ENCODE measurements at regions not wholly inside any gene's neighbourhood (a gene's known extent, or its start where the extent isn't known, plus 50 kb on each side); places are given as distances from the start of the nearest gene placed in this dataset.

DNA sequence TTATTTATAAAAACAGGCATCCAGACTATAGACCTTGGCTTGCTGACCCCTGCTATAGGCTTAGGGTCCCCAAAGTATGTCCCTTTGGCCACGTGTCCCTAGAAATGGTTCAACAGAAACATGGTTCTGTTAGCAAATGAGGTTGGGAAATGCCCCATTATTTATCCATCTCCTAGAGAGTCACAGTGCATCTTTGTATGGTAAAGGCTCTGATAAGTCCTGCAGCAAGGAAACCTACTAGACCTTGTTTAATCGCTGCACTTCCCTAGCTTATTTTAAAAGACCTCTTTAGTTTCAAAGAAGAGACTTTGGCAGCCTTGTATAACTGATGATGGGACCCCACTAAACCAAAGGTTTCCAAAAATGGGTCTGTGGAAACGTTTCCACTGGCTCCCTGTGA lies 471.5 kb downstream of the MED13L start:
- TF ChIP-seq EP300 (IDR thresholded peaks at IDR 0.05; ENCODE audit: borderline replicate concordance): no peak
- TF ChIP-seq TEAD4 (IDR thresholded peaks at IDR 0.05): no peak
- TF ChIP-seq TAF1 (IDR thresholded peaks at IDR 0.05; ENCODE audit: low read depth): no peak
- TF ChIP-seq, protein P1, sequence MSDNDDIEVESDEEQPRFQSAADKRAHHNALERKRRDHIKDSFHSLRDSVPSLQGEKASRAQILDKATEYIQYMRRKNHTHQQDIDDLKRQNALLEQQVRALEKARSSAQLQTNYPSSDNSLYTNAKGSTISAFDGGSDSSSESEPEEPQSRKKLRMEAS (IDR thresholded peaks at IDR 0.05): no peak
- no peak for TF ChIP-seq CREB1 (IDR thresholded peaks at IDR 0.05; ENCODE audit: low read depth)
- TF ChIP-seq NFIC (IDR thresholded peaks at IDR 0.05): no peak
- TF ChIP-seq YY1 (IDR thresholded peaks at IDR 0.05; ENCODE audit: low read depth): no peak
- no peak for TF ChIP-seq EGR1 (IDR thresholded peaks at IDR 0.05)
- no peak for TF ChIP-seq TCF12 (IDR thresholded peaks at IDR 0.05; ENCODE audit: low read depth)
- TF ChIP-seq, protein P2, sequence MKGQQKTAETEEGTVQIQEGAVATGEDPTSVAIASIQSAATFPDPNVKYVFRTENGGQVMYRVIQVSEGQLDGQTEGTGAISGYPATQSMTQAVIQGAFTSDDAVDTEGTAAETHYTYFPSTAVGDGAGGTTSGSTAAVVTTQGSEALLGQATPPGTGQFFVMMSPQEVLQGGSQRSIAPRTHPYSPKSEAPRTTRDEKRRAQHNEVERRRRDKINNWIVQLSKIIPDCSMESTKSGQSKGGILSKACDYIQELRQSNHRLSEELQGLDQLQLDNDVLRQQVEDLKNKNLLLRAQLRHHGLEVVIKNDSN (IDR thresholded peaks at IDR 0.05): no peak
